IMR-90 (cell line): ENCODE measurements at regions not wholly inside any gene's neighbourhood (a gene's known extent, or its start where the extent isn't known, plus 50 kb on each side); places are given as distances from the start of the nearest gene placed in this dataset.

Experiments
- ATAC-seq: fragments of 200-7000 bp; cut with Tn5 transposase; 2 replicates; pipeline ENCODE4 v1.9.1; 2020; ENCODE audit warnings: low read depth, mild to moderate bottlenecking, moderate library complexity
- BruUV-seq: library from RNA; stranded (reverse); fragments of 400-500 nt; replicated peaks from 2 replicates; lab custom pipeline; 2021; lab: Mats Ljungman, UMichigan
- CTCF ChIA-PET: fragments of 300-600 bp; formaldehyde crosslinking; extraction: SDS; loops from one replicate; lab custom pipeline; 2021; ENCODE audit warnings: antibody characterized with exemption; lab: Yijun Ruan, JAX
- POLR2A ChIA-PET: fragments of 300-600 bp; sonication (Branson Sonifier 250); formaldehyde crosslinking; loops from one replicate; lab custom pipeline; 2022; ENCODE audit warnings: antibody characterized with exemption; ENCODE audit not compliant: unreplicated experiment; lab: Charles Lee
- DNase-seq: peaks from one replicate; pipeline ENCODE4 v3.0.0; 2013
- H2AFZ ChIP-seq: replicated peaks from 2 replicates; pipeline ENCODE3; 2013; ENCODE audit warnings: low read length, mild to moderate bottlenecking; ENCODE audit not compliant: poor library complexity
- H2AK5ac ChIP-seq: 2 replicates; pipeline ENCODE4 v1.6.1; 2013; ENCODE audit warnings: low read depth, low read length, inconsistent platforms
- H2AK9ac ChIP-seq: replicated peaks from 2 replicates; pipeline ENCODE3; 2013; ENCODE audit warnings: mild to moderate bottlenecking, low read depth, low read length, moderate library complexity; ENCODE audit not compliant: poor library complexity
- H2BK120ac ChIP-seq: 2 replicates; pipeline ENCODE4 v1.6.1; 2013; ENCODE audit warnings: low read depth, low read length, inconsistent platforms
- H2BK15ac ChIP-seq: 3 replicates; pipeline ENCODE4 v1.6.1; 2013; ENCODE audit warnings: low read depth, low read length, inconsistent platforms
- H2BK20ac ChIP-seq: 2 replicates; pipeline ENCODE4 v1.6.1; 2013; ENCODE audit warnings: low read depth, mild to moderate bottlenecking, inconsistent platforms, low read length, moderate library complexity
- H2BK5ac ChIP-seq: 2 replicates; pipeline ENCODE4 v1.6.1; 2013; ENCODE audit warnings: mild to moderate bottlenecking, low read depth, low read length, inconsistent platforms; ENCODE audit not compliant: poor library complexity, severe bottlenecking
- H3K14ac ChIP-seq: replicated peaks from 2 replicates; pipeline ENCODE4 v1.6.1; 2013; ENCODE audit warnings: low read depth, low read length, inconsistent platforms
- H3K18ac ChIP-seq: 2 replicates; pipeline ENCODE4 v1.6.1; 2013; ENCODE audit warnings: low read depth, low read length, control low read depth
- H3K23ac ChIP-seq: 2 replicates; pipeline ENCODE4 v1.6.1; 2013; ENCODE audit warnings: low read depth, low read length, inconsistent platforms
- H3K27ac ChIP-seq: 2 replicates; pipeline ENCODE4 v1.5.1; 2013; ENCODE audit warnings: mild to moderate bottlenecking, control low read depth, low read length; ENCODE audit not compliant: insufficient read depth
- H3K27me3 ChIP-seq: 2 replicates; pipeline ENCODE4 v1.6.1; 2013; ENCODE audit warnings: low read length; ENCODE audit not compliant: control insufficient read depth, insufficient read depth
- H3K36me3 ChIP-seq: 2 replicates; pipeline ENCODE4 v1.6.1; 2013; ENCODE audit warnings: low read length, mixed read lengths; ENCODE audit not compliant: control insufficient read depth, insufficient read depth
- H3K4ac ChIP-seq: 2 replicates; pipeline ENCODE4 v1.6.1; 2013; ENCODE audit warnings: low read depth, low read length, inconsistent platforms
- H3K4me1 ChIP-seq: 2 replicates; pipeline ENCODE4 v1.6.1; 2013; ENCODE audit warnings: low read length, mixed read lengths; ENCODE audit not compliant: control insufficient read depth, insufficient read depth
- H3K4me2 ChIP-seq: 2 replicates; pipeline ENCODE4 v1.6.1; 2013; ENCODE audit warnings: low read depth, mild to moderate bottlenecking, control low read depth, low read length, moderate library complexity
- H3K4me3 ChIP-seq: 2 replicates; pipeline ENCODE4 v1.5.1; 2013; ENCODE audit warnings: low read depth, mild to moderate bottlenecking, control low read depth, low read length, moderate library complexity; ENCODE audit not compliant: insufficient read depth
- H3K56ac ChIP-seq: 2 replicates; pipeline ENCODE4 v1.6.1; 2013; ENCODE audit warnings: low read length, inconsistent platforms; ENCODE audit not compliant: insufficient read depth; ENCODE audit errors: extremely low read depth
- H3K79me1 ChIP-seq, 2 experiments: 2 replicates each; pipeline ENCODE4 v1.6.1; 2013; ENCODE audit warnings: low read length in 2 of 2, inconsistent platforms in 1 of 2, low read depth in 1 of 2
- H3K9ac ChIP-seq: 2 replicates; pipeline ENCODE4 v1.6.1; 2013; ENCODE audit warnings: low read depth, low read length, control low read depth
- H3K9me1 ChIP-seq: 2 replicates; pipeline ENCODE4 v1.6.1; 2013; ENCODE audit warnings: low read length, inconsistent platforms; ENCODE audit not compliant: insufficient read depth
- H3K9me3 ChIP-seq: 2 replicates; pipeline ENCODE4 v1.6.1; 2013; ENCODE audit warnings: low read length; ENCODE audit not compliant: control insufficient read depth, insufficient read depth
- H4K20me1 ChIP-seq: 2 replicates; pipeline ENCODE4 v1.6.1; 2013; ENCODE audit warnings: low read length, inconsistent platforms; ENCODE audit not compliant: insufficient read depth
- H4K5ac ChIP-seq: 2 replicates; pipeline ENCODE4 v1.6.1; 2013; ENCODE audit warnings: mild to moderate bottlenecking, low read depth, low read length, control low read depth
- H4K8ac ChIP-seq, 2 experiments: 2 replicates each; pipeline ENCODE4 v1.6.1; 2013; ENCODE audit warnings: low read depth in 2 of 2, low read length in 2 of 2, control low read depth in 1 of 2, inconsistent platforms in 1 of 2
- H4K91ac ChIP-seq: 2 replicates; pipeline ENCODE4 v1.6.1; 2013; ENCODE audit warnings: low read depth, low read length, inconsistent platforms; ENCODE audit not compliant: insufficient read depth
- BHLHE40 ChIP-seq: fragments of 150-350 bp; IDR thresholded peaks from 2 replicates; pipeline ENCODE4 v1.6.1; 2016; ENCODE audit warnings: mild to moderate bottlenecking, low read depth, low read length
- FOS ChIP-seq: fragments of 150-350 bp; IDR thresholded peaks from 2 replicates; pipeline ENCODE4 v1.6.1; 2016; ENCODE audit warnings: low read depth, low read length
- MXI1 ChIP-seq: IDR thresholded peaks from 2 replicates; pipeline ENCODE4 v1.6.1; 2012; ENCODE audit warnings: low read depth, mild to moderate bottlenecking, low read length, moderate library complexity, borderline replicate concordance
- RFX5 ChIP-seq: IDR thresholded peaks from 2 replicates; pipeline ENCODE4 v1.8.0; 2012; ENCODE audit warnings: low read depth, mild to moderate bottlenecking, low read length, moderate library complexity
- SMC3 ChIP-seq: fragments of 150-350 bp; IDR thresholded peaks from 2 replicates; pipeline ENCODE4 v1.6.1; 2016; ENCODE audit warnings: low read depth, mild to moderate bottlenecking, antibody characterized with exemption, low read length, moderate library complexity
- WGBS, 2 experiments: methylation state at CpG; one replicate each; pipeline versions ENCODE4 v1.1.5 to v1.1.7; 2013; ENCODE audit warnings: missing lambda C conversion rate in 2 of 2; ENCODE audit not compliant: insufficient read length in 1 of 2; ENCODE audit errors: extremely low coverage in 2 of 2; 5-methylcytosine and 5-hydroxymethylcytosine counted together
- dilution Hi-C: fragments of 300-500 bp; cut with HindIII; formaldehyde crosslinking; loops from one replicate; pipeline ENCODE4 v1.14.3; 2018; ENCODE audit warnings: low sequenced_read_pairs; ENCODE audit not compliant: unreplicated experiment
- in situ Hi-C: fragments of 300-500 bp; cut with MboI; formaldehyde crosslinking; loops from 3 replicates; pipeline ENCODE4 v1.14.3; 2019; ENCODE audit warnings: low sequenced_read_pairs, inconsistent platforms, mixed read lengths
- intact Hi-C: fragments of 100-400 bp; cut with micrococcal nuclease; formaldehyde crosslinking; loops from 2 replicates; pipeline ENCODE4 v1.10.0; 2022

GRCh38 chr2:194824450-194824849 is 832.6 kb upstream of the SLC39A10 start:
- Histone ChIP-seq H3K4me1 (no peaks in the 10 kb centered on the region), H4K91ac (no peak overlapping the region), H2BK20ac (no peak overlapping the region), H2BK5ac (no peak overlapping the region), H2BK120ac (no peak overlapping the region), H3K9me3 (peaks cover 3% of the 10 kb centered on the region; the same call in 1 of the 2 replicates), H4K8ac (no peak overlapping the region), H3K9ac (no peak overlapping the region), H3K56ac (no peak overlapping the region), H3K9me1 (no peaks in the 10 kb centered on the region), H3K4me3 (no peak overlapping the region), H2AFZ (no peak overlapping the region), H3K36me3 (no peaks in the 10 kb centered on the region), H3K79me1 (no peaks in the 10 kb centered on the region), H3K27me3 (no peaks in the 10 kb centered on the region), H2AK9ac (no peak overlapping the region), H3K27ac (no peak overlapping the region), H4K5ac (no peak overlapping the region), H2BK15ac (no peak overlapping the region), H3K4me2 (no peak overlapping the region), H3K4ac (no peak overlapping the region), H3K23ac (no peak overlapping the region), H4K20me1 (no peaks in the 10 kb centered on the region), H2AK5ac (no peak overlapping the region), H3K14ac (no peak overlapping the region), H3K18ac (no peak overlapping the region)
- BruUV-seq, result no TSS peak
- dilution Hi-C loops (no loop called here), in situ Hi-C loops (no loop called here), intact Hi-C loops (no loop called here)
- no CpG with 5 or more reads among the region's 2 CpGs for WGBS, 2 experiments
- POLR2A ChIA-PET, result no interaction called here
- CTCF ChIA-PET, result no interaction called here
- no peak for DNase-seq
- no peak for ATAC-seq
- TF ChIP-seq RFX5 (no peak), MXI1 (no peak), SMC3 (no peak), BHLHE40 (no peak), FOS (no peak)
